HFFc6 (cell line): ENCODE measurements at regions not wholly inside any gene's neighbourhood (a gene's known extent, or its start where the extent isn't known, plus 50 kb on each side); places are given as distances from the start of the nearest gene placed in this dataset.

ENCODE experiments used
- DNase-seq: peaks from one replicate; pipeline ENCODE4 v3.0.0-alpha.2; 2018
- H3K27ac Mint-ChIP-seq: 2 replicates; pipeline ENCODE4 v1.8.0; 2020; ENCODE audit warnings: mild to moderate bottlenecking, mixed read lengths
- H3K27me3 Mint-ChIP-seq: 2 replicates; pipeline ENCODE4 v1.8.0; 2021; ENCODE audit warnings: mild to moderate bottlenecking, moderate library complexity, mixed read lengths; ENCODE audit not compliant: insufficient read depth
- H3K36me3 Mint-ChIP-seq: 2 replicates; pipeline ENCODE4 v1.8.0; 2021; ENCODE audit warnings: low read depth, mixed read lengths
- H3K4me1 Mint-ChIP-seq: 2 replicates; pipeline ENCODE4 v1.8.0; 2020; ENCODE audit warnings: low read depth, mixed read lengths
- H3K4me3 Mint-ChIP-seq: 2 replicates; pipeline ENCODE4 v1.8.0; 2020; ENCODE audit warnings: mild to moderate bottlenecking, moderate library complexity, mixed read lengths
- H3K9me3 Mint-ChIP-seq: 2 replicates; pipeline ENCODE4 v1.8.0; 2020; ENCODE audit warnings: mild to moderate bottlenecking, mixed read lengths
- CTCF ChIP-seq: fragments of 200-600 bp; sonication (generic); IDR thresholded peaks from 2 replicates; pipeline ENCODE4 v1.5.0; 2021; ENCODE audit warnings: antibody characterized with exemption, mild to moderate bottlenecking

- H3K36me3 Mint-ChIP-seq: no peaks in the 10 kb centered on the region
- peaks cover 9% of the 10 kb centered on the region for H3K27me3 Mint-ChIP-seq
- no peak for TF ChIP-seq CTCF
- no peaks in the 10 kb centered on the region for H3K9me3 Mint-ChIP-seq
- no peak for DNase-seq
- no peaks in the 10 kb centered on the region for H3K4me1 Mint-ChIP-seq
- no peak overlapping the region for H3K27ac Mint-ChIP-seq
- H3K4me3 Mint-ChIP-seq: no peak overlapping the region
Measured at GRCh38 chrX:69289793-69290123, 124.5 kb upstream of the PJA1 start.

- H3K4me1 Mint-ChIP-seq: no peaks in the 10 kb centered on the region
- TF ChIP-seq CTCF: no peak
- no peak overlapping the region for H3K27ac Mint-ChIP-seq
Measured at GRCh38 chrX:69289046-69289792, 124.0 kb upstream of the PJA1 start.

GRCh38 chrX:69287095-69287494 lies 121.8 kb upstream of the PJA1 start:
- no peaks in the 10 kb centered on the region for H3K36me3 Mint-ChIP-seq

More at GRCh38 chrX:69289046-69289792, 124.0 kb upstream of the PJA1 start:
- peaks cover 7% of the 10 kb centered on the region for H3K27me3 Mint-ChIP-seq
- no peaks in the 10 kb centered on the region for H3K36me3 Mint-ChIP-seq
- H3K9me3 Mint-ChIP-seq: no peaks in the 10 kb centered on the region
- no peak overlapping the region for H3K4me3 Mint-ChIP-seq
- DNase-seq: no peak

GRCh38 chrX:69286565-69286906 lies 121.3 kb upstream of the PJA1 start:
- Mint-ChIP-seq H3K27ac (no peak overlapping the region), H3K4me1 (no peaks in the 10 kb centered on the region), H3K9me3 (no peaks in the 10 kb centered on the region), H3K36me3 (no peaks in the 10 kb centered on the region), H3K4me3 (no peak overlapping the region), H3K27me3 (peaks cover 5% of the 10 kb centered on the region)
- TF ChIP-seq CTCF: no peak
- DNase-seq: no peak

More at GRCh38 chrX:69287095-69287494, 121.8 kb upstream of the PJA1 start:
- H3K27me3 Mint-ChIP-seq: peaks cover 2% of the 10 kb centered on the region
- H3K27ac Mint-ChIP-seq: no peak overlapping the region
- no peaks in the 10 kb centered on the region for H3K9me3 Mint-ChIP-seq
- no peak for TF ChIP-seq CTCF
- no peak for DNase-seq
- H3K4me3 Mint-ChIP-seq: no peak overlapping the region
- H3K4me1 Mint-ChIP-seq: no peaks in the 10 kb centered on the region

- H3K9me3 Mint-ChIP-seq: no peaks in the 10 kb centered on the region
- H3K27me3 Mint-ChIP-seq: peaks cover 9% of the 10 kb centered on the region
- H3K27ac Mint-ChIP-seq: no peak overlapping the region
- no peak for DNase-seq
- TF ChIP-seq CTCF: peak; percentile 89
- no peaks in the 10 kb centered on the region for H3K4me1 Mint-ChIP-seq
- peak overlapping the region; percentile 32 for H3K4me3 Mint-ChIP-seq
- H3K36me3 Mint-ChIP-seq: no peaks in the 10 kb centered on the region
Measured at GRCh38 chrX:69285881-69286564, 120.8 kb upstream of the PJA1 start.
